NT2/D1 (cell line): ENCODE measurements at regions not wholly inside any gene's neighbourhood (a gene's known extent, or its start where the extent isn't known, plus 50 kb on each side); places are given as distances from the start of the nearest gene placed in this dataset.

Experiments
- SUZ12 ChIP-seq: IDR thresholded peaks from 2 replicates; pipeline ENCODE4 v1.6.1; 2011; ENCODE audit not compliant: insufficient read length, insufficient read depth; ENCODE audit errors: extremely low read depth
- YY1 ChIP-seq: IDR thresholded peaks from 2 replicates; pipeline ENCODE4 v1.6.1; 2011; ENCODE audit not compliant: insufficient read length, insufficient read depth
- ZNF274 ChIP-seq: IDR thresholded peaks from 2 replicates; pipeline ENCODE4 v1.6.1; 2011; ENCODE audit warnings: mild to moderate bottlenecking, low read depth, low read length

- TF ChIP-seq ZNF274: no peak
- TF ChIP-seq YY1: no peak
- TF ChIP-seq SUZ12: no peak
These were observed 218.9 kb upstream of the SFSWAP start for GRCh38 chr12:131491916-131492490.
